Activated CD4-positive, alpha-beta memory T cell treated with anti-CD3 and anti-CD28 coated beads, Interleukin-2, amount 10 ng/mL, durations not matched to agents 7 days and 5 days (primary cell): ENCODE measurements at regions not wholly inside any gene's neighbourhood (a gene's known extent, or its start where the extent isn't known, plus 50 kb on each side); places are given as distances from the start of the nearest gene placed in this dataset.

Experiments used
- CTCF ChIA-PET: fragments of 350-600 bp; sonication (Branson Sonifier 250); formaldehyde crosslinking; loops from one replicate; lab custom pipeline; 2021; ENCODE audit warnings: antibody characterized with exemption, inconsistent platforms; lab: Charles Lee
- POLR2A ChIA-PET: fragments of 350-600 bp; sonication (Branson Sonifier 250); formaldehyde crosslinking; loops from one replicate; lab custom pipeline; 2021; ENCODE audit warnings: antibody characterized with exemption; lab: Charles Lee
- DNase-seq: peaks from one replicate; pipeline ENCODE4 v3.0.0-alpha.2; 2020
- H3K27ac Mint-ChIP-seq: one replicate; pipeline ENCODE4 v1.8.0; 2021; ENCODE audit warnings: mild to moderate bottlenecking, mixed read lengths
- H3K27me3 Mint-ChIP-seq: one replicate; pipeline ENCODE4 v1.8.0; 2021; ENCODE audit warnings: mixed read lengths
- H3K36me3 Mint-ChIP-seq: one replicate; pipeline ENCODE4 v1.8.0; 2021; ENCODE audit warnings: low read depth, mixed read lengths
- H3K4me1 Mint-ChIP-seq: one replicate; pipeline ENCODE4 v1.8.0; 2021; ENCODE audit warnings: mixed read lengths
- H3K4me3 Mint-ChIP-seq: one replicate; pipeline ENCODE4 v1.8.0; 2021; ENCODE audit warnings: mild to moderate bottlenecking, mixed read lengths
- H3K9me3 Mint-ChIP-seq: one replicate; pipeline ENCODE4 v1.8.0; 2021; ENCODE audit warnings: mixed read lengths

DNA sequence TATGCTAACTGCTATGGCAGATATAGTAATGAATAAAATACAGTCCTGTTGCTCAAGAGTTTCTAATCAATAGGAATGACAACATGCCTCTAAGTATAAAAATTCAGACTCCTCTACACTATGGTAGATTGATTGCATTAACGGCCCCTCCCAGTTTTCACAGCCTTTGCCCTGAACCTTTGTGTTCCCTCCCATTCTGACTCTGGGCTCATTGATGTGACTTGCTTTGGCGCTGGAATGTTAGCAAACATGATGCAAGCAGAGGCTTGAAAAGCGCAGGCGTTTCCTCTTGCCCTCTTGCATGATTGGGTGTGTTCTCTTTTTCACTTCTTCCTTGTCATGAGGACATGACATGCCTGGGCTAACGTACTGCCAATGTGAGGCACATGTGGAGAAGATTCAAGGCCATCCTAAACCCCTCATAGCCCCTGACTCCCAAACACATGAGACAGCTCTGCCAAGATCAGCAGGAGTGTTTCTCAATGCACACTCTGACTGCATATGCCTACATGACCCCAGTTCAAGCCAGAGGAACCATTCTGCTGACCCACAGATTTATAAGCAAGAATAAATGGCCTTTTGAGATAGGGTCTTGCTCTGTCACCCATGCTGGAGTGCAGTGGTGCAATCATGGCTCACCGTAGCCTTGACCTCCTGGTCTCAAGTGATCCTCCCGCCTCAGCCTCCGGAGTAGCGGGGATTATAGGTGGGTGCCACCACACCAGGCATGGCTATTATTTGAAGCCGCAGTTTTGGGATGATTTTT, 49.7 kb upstream of the CD28 start:
- POLR2A ChIA-PET: interaction anchor here (0.6 kb wide), 1 partner anchor 33 kb away, joined by 3 read pairs; no protein-coding TSS in a partner anchor
- no peaks in the 10 kb centered on the region for H3K27me3 Mint-ChIP-seq
- H3K9me3 Mint-ChIP-seq: no peaks in the 10 kb centered on the region
- H3K4me1 Mint-ChIP-seq: peaks cover 22% of the 10 kb centered on the region
- H3K4me3 Mint-ChIP-seq: no peak overlapping the region
- CTCF ChIA-PET: interaction anchor here (1.3 kb wide), 1 partner anchor 182 kb away, joined by 3 read pairs; no protein-coding TSS in a partner anchor
- H3K36me3 Mint-ChIP-seq: peaks cover 7% of the 10 kb centered on the region
- no peak for DNase-seq
- H3K27ac Mint-ChIP-seq: no peak overlapping the region
